Skin of body (tissue), 1 donor: ENCODE measurements at regions not wholly inside any gene's neighbourhood (a gene's known extent, or its start where the extent isn't known, plus 50 kb on each side); places are given as distances from the start of the nearest gene placed in this dataset.
"Not testable (repeated sequence)": the region's sequence is repeated elsewhere in the genome, so short reads cannot be mapped to it uniquely, and the experiment has no call there.

Source experiments
- DNase-seq: peaks from one replicate; lab custom pipeline; 2025; lab: John Stamatoyannopoulos, UW

DNA sequence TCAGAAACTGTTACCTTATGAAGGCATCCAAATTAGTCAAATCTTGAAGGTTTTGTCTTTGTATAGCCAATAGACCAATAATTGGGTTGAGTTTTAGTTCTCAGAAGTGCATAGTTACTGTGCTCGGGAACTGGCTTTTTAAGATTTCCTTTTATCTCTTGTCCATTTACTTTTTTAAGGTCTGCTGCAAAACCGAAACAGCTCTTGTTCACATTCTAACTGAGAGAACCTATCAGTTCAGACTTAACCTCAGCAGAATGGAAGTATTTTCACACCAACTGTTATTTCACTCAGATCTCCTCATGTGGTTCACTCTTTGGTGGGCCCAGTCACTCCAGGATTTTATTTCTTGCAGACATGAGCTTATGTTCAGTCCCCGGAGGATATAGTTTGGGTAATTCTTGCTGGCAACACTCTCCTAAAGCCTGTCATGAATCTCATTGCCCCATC, 55.5 kb downstream of the TPBG start:
- peak; percentile 69 for DNase-seq

DNA sequence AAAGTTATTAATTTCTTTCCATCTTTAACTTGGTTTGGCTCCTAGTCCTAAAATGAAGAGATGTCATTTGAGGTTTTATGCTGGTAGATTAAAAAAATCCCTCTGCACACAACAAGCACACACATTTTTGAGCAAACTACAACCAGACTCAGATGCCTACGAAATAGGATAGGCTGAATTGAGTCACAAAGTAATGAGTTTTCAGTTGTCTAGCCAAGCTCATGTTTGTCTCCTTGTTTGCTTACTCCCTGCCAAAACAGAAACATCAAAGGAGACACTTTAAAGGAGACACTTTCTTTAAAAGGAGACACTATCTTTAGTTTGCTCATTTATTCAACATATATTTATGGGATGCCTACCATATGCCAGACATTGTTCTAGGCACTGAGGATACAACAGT, 56.2 kb downstream of the TPBG start:
- peak; percentile 66 for DNase-seq

DNA sequence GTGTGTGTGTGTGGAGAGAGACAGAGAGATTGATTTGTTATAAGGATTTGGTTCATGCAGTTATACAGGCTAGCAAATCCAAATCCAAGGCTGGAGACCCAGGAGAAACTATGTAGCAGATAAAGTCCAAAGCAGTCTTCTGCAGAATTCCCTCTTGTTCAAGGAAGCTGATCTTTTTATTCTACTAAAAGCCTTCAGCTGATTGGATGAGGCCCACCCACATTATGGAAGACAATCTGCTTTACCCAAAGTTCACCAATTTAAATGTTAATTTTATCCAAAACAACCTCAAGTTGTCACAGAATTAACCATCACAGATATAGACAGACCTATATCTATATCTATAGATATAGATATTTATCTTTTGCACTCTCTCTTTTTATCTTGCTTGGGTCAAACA, 67.0 kb downstream of the TPBG start:
- no peak for DNase-seq

DNA sequence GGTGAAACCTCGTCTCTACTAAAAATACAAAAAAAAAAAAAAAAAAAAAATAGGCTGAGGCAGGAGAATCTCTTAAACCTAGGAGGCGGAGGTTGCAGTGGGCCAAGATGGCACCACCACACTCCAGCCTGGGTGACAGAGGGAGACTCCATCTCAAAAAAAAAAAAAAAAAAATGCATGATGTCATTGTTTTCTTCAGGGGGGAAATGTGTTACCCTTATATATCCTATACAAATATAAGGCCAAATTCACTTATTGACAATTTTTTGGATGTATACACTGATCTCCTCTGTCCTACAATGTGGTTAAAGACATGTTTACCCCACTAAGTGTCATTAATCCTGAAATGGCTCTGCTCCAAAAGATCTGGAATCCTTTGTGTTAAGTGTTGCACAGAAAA, 73.1 kb downstream of the TPBG start:
- no peak for DNase-seq

DNA sequence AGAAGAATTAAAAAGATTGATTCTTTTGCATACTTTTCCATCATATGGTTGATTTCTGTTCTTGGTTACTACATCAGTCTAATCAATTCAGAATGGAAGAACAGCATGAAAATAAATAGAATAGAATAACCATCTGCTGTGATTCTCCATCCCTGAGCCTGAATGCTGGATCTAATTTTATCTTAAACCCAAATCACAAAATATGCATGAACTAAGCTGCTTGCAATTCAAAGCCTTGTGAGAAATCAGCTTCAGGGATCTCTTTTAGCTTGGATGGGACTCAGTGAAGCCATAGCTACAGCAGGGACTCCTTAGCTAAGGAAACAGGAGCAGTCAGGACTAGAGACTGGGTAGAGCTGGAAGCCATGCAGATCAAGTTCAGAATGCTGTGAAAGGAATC, 74.1 kb downstream of the TPBG start:
- DNase-seq, result peak; percentile 34

DNA sequence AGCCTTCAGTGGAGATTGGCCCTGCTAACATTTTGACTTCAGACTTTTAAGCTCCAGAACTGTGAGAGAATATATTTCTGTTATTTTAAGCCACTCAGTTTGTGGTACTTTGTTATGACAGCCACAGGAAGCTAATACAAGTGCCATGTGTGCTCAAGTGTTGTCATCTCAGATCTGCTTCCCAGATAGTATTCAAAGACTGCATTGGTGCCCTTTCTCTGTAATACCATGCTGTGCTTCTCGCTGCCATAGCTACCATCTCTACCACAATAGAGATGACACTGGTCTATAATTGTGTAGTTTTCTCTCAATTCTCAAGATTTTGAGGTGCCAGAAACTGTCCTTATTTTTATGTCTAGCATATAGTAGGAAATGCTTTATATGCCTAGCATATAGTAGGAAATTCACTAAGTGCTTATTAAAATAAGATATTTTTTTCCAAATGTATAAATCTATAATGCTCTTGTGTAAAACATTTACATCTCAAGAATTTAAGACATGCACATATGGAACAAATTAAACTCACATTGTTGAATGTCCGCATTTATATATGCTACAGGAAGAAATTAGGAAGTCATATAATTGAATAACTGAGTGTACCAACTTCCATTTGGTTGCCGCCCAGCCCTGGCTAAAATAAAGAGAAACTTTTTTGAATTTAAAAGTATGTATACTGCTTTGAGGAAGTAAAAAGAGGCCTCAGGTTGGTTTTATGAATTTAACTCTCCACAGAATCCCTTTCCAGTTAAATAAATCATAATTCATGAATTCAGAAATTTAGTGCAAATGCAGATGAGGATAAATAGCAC, 77.6 kb downstream of the TPBG start:
- peak; percentile 19 for DNase-seq

DNA sequence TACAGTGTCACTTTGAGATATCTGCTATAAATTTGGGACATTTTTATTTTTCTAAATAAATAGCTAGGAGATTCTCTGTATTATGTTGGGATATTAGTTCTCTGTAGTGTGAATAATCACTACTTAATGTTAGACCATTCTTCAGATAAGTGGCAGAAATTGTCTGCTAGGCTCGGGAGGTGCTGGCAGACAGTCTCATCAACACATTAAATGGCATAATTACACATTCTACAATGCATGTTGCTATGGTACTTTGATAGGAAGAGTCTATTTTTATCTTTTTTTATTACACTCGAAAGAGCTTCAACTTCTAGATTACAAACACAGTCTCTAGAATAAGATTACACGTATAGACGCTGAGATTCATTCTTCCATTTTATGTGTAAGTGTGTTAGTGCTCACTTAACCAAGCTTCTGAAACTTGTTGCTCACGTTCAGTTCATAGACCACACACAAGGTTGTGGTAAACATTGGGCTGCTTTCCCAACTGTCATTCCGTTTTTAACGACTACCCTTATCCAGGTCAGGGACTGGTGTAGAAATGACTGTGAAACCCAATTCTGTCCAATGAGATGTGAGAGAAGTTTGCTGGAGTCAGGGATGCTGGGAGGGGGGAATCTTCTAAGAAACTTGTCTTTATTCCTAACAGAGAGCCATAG, 78.6 kb downstream of the TPBG start:
- no peak for DNase-seq

DNA sequence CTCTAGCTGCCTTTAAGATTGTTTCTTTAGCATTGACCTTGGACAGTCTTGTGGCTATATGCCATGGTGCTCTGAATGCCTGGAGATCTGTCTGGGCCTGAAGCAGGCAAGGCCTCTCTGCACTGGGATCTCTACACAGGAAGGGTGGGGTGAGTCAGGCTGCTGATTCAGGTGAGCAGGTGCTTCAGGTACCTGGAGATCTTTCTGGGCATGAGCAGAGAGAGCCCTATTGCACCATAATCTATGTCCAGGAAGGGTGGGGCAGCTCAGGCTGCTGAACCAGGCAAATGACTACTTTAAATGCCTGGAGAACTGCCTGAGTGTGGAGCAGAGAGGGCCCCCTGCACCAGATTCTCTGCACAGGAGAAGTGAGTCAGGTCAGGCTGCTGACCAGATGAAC, 94.5 kb downstream of the TPBG start:
- no peak for DNase-seq

DNA sequence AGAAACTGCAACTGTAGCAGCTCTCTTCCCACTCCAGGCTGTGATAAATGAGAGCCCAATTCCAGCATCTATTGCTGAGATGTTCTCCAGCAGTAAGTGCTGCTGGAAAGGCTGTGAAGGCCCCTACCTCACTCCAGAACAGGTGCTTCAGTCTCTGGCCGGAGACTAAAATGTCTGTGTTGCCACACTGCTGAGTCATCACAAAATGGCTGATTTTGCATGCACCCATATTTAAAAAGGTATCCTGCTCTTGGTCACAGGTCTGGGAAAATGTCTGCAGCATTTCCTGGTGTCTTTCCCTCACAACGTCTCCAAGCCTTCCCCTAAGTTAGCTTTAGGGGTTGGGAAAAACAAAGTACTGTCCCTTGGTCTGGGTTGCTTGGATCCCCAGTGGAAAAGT, 95.1 kb downstream of the TPBG start:
- no peak for DNase-seq

DNA sequence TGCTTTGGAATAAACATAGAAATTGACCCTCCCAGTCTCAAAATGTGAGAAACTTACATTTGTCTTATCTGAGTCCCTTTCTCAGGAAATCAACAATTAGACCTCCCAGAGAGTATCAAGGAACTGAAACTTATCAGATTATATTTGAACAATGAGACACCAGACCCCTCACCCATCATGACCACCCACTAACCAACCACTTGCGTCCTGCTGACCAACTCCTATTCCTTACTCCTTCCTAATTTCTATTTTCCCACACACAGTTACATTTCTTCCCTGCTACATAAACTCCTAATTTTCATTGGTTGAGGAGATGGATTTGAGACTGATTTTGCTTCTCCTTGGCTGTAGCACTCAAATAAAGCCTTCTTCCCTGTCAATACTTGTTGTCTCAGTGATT, 97.9 kb downstream of the TPBG start:
- no peak for DNase-seq

DNA sequence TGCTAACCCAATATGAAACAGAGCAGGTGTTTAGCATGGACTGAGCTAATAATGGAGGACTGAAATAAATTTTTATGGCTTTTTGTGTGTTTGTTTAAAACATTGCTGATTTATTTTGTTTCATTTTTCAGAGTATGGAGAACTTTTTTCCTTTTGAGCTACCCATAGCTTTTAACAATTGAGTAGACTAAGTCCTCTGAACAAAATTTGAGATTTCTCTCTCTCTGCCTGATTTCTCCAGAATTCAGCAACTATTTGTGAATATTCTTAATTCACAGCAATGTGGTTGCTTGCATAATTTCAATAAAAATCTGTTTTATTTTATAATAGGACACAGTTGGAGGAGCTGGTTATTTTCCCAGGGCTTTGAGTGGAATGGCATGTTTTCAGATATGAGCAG, 103.7 kb downstream of the TPBG start:
- no peak for DNase-seq

DNA sequence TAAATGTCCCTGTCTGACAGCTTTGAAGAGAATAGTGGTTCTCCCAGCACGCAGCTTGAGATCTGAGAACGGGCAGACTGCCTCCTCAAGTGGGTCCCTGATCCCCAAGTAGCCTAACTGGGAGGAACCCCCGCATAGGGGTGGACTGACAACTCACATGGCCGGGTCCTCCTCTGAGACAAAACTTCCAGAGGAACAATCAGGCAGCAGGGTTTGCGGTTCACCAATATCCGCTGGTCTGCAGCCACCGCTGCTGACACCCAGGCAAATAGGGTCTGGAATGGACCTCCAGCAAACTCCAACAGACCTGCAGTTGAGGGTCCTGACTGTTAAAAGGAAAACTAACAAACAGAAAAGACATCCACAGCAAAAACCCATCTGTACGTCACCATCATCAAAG, 106.5 kb downstream of the TPBG start:
- not testable (repeated sequence) for DNase-seq

DNA sequence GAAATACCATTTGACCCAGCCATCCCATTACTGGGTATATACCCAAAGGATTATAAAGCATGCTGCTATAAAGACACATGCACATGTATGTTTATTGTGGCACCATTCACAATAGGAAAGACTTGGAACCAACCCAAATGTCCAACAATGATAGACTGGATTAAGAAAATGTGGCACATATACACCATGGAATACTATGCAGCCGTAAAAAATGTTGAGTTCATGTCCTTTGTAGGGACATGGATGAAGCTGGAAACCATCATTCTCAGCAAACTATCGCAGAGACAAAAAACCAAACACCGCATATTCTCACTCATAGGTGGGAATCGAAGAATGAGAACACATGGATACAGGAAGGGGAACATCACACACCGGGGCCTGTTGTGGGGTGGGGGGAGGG, 111.5 kb downstream of the TPBG start:
- not testable (repeated sequence) for DNase-seq

DNA sequence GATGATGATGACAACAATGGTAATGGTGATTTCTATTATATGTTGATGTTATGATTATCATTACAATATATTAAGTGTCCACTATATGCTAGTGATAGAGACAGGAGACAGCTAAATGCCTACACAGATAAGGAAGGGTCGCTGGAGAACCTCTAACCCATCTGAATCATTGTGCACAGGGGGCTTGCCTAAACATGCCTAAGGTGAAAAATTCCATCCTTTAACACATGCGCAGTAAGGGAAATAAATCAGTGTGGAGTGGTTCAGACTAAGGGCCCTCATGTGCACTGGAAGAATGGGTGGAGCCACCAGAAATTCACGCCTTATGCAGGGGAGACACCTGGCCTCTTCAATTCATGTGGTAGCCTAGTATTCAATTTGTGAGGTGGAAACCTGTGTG, 120.4 kb downstream of the TPBG start:
- no peak for DNase-seq

DNA sequence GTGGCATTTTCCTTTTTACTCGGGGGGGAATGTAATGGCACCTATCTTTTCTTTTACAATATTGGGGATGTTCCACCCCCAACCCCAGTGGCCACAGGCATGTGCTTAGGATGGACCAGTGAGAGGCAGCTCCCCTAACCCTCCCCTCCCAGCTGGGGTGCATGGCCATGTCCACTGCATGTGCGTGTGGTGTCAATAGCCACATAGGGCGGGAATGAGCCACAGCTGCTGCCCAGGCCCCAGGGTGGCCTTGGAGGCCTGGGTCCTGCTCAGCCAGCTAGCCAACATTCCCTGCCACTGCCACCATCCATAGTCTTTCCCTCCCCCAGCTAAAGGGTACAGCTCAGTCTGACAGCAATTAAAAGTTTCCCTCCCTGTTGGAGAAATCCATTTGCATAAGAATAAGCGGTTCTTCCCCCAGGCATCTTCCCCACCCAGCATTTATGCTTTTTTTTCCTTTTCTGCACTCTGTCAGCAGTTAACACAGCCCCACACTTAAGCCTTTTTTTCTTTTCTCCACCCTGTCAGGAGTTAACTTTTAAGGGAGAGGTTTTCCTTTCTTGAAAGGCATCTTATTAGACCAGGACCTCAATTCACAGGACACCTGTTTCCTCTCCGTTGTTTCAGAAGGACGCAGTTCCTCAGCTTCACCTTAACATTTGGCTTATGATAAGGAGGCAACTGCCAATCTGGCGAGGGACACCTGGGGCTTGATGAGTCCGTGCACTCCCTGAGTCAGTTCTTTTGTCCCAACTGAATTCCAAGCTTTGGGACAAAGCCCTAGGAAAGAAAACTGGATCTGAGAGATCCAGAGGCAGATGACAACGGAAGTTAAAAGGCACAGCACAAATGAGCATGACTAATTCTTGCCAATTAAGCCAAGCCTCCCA, 121.4 kb downstream of the TPBG start:
- no peak for DNase-seq

DNA sequence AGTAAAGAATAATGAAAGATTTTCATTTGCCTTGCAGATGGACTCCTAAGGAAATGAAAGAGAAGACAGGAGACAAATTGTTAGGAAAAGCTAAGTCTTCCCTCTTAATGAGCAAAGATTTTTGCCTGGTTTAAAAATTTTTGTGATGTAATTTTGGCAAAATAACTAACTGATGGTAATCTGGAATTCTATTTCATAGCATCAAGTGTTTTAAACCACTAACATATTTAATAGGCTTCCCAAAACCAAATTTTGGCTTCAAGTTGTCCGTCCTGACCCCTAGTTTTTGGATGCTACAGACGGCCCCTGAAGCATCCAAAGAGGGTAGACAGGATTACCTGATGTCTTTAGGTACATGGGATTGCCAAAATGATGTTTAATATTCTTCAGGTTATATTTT, 124.3 kb downstream of the TPBG start:
- DNase-seq, result no peak

DNA sequence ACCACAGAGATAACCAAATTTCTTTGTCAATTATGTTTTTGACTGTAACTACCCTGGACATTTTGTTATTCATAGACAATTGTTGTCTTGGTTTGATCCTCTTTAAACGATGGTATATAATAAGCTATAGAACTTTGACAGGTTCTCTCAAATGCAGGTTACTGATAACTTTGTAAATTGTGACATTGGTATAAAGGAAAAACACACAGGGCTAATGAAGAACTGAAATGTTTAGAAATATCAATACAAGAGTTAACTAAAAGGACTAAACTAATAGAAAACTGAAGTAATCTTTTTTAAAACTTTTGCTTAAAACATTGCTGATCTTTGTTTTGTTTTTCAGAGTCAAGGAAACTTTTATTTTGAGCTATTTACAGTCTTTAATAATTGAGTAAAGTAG, 124.8 kb downstream of the TPBG start:
- no peak for DNase-seq

DNA sequence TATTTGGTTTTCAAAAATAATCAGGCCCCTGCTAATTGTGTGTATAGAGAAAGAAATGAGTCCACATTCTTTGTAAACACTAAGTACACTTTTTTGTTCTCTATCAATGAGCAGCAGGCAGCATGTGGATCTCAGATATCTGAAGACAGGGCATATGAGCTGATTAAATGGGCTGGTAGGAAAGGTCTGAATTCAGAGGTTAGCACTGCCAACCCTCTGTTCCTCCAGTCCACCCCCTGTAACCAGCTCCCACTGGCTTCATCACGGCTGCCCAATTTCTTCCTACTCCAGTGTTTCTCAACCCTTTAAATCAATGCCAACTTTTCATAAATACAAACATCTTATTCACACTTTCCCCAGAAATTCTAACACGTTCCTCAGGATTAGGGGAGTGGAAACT, 128.5 kb downstream of the TPBG start:
- no peak for DNase-seq

DNA sequence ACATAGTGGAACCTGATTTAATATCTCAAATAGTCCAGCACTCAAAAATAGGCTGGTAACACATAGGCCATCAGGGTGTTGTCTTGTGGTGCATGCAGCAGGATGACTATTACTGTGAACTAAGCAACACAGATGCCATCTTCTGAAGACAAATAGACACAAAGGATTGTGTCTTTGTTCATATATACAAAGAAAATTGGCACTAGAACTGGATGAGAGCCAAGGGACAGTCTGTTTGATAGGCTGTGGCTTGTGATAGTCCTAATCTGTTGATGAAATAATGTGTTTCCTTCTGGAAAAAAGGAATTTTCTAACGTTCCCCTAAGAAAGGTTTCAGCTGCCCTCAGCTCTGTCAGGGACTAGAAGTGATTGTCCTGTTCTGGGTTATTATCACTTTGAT, 129.8 kb downstream of the TPBG start:
- no peak for DNase-seq

DNA sequence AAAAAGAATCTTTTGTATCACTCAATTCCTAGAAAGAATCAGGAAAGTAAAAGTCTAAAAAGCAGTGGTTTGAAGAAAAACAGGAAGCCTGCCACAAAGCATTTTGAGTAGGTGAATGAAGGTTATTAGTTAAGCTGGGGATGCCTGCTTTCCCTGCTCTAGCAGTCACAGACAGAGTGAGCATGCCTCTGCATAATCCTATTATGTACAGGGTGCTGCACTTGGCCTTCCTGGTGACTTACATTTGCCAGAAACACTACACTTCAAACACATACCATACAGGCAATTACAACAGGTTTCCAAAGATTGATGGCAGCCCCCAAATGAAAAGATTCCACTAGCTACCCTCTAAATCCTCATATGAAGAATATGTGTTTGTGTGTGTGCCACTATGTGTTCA, 130.8 kb downstream of the TPBG start:
- DNase-seq, result no peak

DNA sequence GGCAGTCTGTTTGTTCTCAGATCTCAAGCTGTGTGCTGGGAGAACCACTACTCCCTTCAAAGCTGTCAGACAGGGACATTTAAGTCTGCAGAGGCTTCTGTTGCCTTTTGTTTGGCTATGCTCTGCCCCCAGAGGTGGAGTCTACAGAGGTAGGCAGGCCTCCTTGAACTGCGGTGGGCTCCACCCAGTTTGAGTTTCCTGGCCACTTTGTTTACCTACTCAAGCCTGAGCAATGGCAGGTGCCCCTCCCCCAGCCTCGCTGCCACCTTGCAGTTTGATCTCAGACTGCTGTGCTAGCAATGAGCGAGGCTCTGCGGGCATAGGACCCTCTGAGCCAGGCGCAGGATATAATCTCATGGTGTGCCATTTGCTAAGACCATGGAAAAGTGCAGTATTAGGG, 138.3 kb downstream of the TPBG start:
- DNase-seq, result not testable (repeated sequence)

DNA sequence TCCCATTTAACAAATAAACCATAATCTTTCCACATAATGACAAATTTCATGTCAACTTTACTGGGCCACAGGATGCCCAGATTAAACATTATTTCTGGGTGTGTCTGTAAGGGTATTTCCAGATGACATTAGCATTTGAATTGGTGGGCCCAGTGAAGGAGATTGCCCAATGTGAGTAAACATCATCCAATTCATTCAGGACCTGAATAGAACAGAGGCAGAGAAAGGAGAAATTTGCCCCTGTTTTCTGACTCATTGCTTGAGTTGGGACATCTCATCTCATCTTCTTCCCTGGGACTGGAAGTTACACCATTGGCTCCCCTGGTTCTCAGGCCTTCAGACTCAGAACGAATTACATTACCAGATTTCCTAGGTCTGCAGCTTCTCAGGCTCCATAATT, 142.9 kb downstream of the TPBG start:
- no peak for DNase-seq
